ENCODE measurements at regions not wholly inside any gene's neighbourhood (a gene's known extent, or its start where the extent isn't known, plus 50 kb on each side); places are given as distances from the start of the nearest gene placed in this dataset.

GRCh38 chr6:40044196-40044595 is 109.9 kb upstream of the MOCS1 start:
- no peak for TF ChIP-seq POLR2A (IDR thresholded peaks at IDR 0.05)
- TF ChIP-seq CTCF (IDR thresholded peaks at IDR 0.05): no peak
